ENCODE measurements at regions not wholly inside any gene's neighbourhood (a gene's known extent, or its start where the extent isn't known, plus 50 kb on each side); places are given as distances from the start of the nearest gene placed in this dataset.

DNA sequence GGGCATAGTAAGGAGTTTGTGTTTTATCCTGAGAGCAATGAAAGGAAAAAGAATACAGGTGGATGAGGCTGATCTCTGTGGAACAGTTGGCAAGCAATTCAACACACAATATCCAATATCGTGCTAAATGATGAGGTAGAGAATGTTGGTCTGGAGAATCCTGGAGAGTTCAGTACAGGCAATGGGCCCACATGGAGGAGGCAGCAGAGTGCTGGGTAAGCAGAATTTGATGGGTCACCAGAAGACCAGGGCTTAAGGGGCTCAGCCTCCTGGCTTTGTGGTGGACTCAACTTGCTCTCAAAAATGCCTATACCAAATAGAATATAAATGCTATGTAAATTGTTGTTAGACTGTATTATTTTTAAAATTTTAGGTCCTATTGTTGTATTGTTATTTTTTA lies 271.5 kb upstream of the JARID2 start:
- Histone ChIP-seq H2AFZ (no peak overlapping the region), H4K20me1 (ENCODE audit: insufficient read depth) (no peaks in the 10 kb centered on the region), H3K79me2 (ENCODE audit: low read depth) (no peaks in the 10 kb centered on the region), H3K4me1 (replicated peaks; ENCODE audit: insufficient read depth) (no peaks in the 10 kb centered on the region), H3K4me3 (no peak overlapping the region), H3F3A (ENCODE audit: insufficient read depth, low read depth) (no peaks in the 10 kb centered on the region), H3K9me2 (ENCODE audit: insufficient read depth) (no peaks in the 10 kb centered on the region), H3K9me3 (ENCODE audit: insufficient read depth, low read depth) (no peaks in the 10 kb centered on the region), H3K27me3 (ENCODE audit: insufficient read depth, low read depth) (no peaks in the 10 kb centered on the region), H3K4me2 (no peak overlapping the region), H3K27ac (no peak overlapping the region), H3K36me3 (ENCODE audit: low read depth) (no peaks in the 10 kb centered on the region)
- intact Hi-C loops (cut with micrococcal nuclease; ENCODE audit: unreplicated experiment): no loop called here
- no TSS peak for BruUV-seq (replicated peaks)
- POLR2A ChIA-PET (ENCODE audit: unreplicated experiment): no interaction called here
- CTCF ChIA-PET: no interaction called here
- TF ChIP-seq EZH2 (IDR thresholded peaks at IDR 0.05; ENCODE audit: low read depth): no peak
- TF ChIP-seq, protein P1, sequence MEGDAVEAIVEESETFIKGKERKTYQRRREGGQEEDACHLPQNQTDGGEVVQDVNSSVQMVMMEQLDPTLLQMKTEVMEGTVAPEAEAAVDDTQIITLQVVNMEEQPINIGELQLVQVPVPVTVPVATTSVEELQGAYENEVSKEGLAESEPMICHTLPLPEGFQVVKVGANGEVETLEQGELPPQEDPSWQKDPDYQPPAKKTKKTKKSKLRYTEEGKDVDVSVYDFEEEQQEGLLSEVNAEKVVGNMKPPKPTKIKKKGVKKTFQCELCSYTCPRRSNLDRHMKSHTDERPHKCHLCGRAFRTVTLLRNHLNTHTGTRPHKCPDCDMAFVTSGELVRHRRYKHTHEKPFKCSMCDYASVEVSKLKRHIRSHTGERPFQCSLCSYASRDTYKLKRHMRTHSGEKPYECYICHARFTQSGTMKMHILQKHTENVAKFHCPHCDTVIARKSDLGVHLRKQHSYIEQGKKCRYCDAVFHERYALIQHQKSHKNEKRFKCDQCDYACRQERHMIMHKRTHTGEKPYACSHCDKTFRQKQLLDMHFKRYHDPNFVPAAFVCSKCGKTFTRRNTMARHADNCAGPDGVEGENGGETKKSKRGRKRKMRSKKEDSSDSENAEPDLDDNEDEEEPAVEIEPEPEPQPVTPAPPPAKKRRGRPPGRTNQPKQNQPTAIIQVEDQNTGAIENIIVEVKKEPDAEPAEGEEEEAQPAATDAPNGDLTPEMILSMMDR (conservative IDR thresholded peaks at IDR 0.05): no peak
- DNase-seq: no peak

GRCh38 chr6:14974792-14975470 lies 270.9 kb upstream of the JARID2 start:
- CTCF ChIA-PET: no interaction called here
- Histone ChIP-seq H3K27me3 (ENCODE audit: insufficient read depth, low read depth) (no peaks in the 10 kb centered on the region), H3K4me3 (no peak overlapping the region), H4K20me1 (ENCODE audit: insufficient read depth) (no peaks in the 10 kb centered on the region), H3K4me2 (no peak overlapping the region), H3K4me1 (replicated peaks; ENCODE audit: insufficient read depth) (no peaks in the 10 kb centered on the region), H3K27ac (no peak overlapping the region), H3K9me2 (ENCODE audit: insufficient read depth) (no peaks in the 10 kb centered on the region), H3K9me3 (ENCODE audit: insufficient read depth, low read depth) (no peaks in the 10 kb centered on the region), H3K36me3 (ENCODE audit: low read depth) (no peaks in the 10 kb centered on the region), H2AFZ (no peak overlapping the region), H3F3A (ENCODE audit: insufficient read depth, low read depth) (no peaks in the 10 kb centered on the region), H3K79me2 (ENCODE audit: low read depth) (no peaks in the 10 kb centered on the region)
- BruUV-seq (replicated peaks): no TSS peak
- no peak for TF ChIP-seq EZH2 (IDR thresholded peaks at IDR 0.05; ENCODE audit: low read depth)
- no peak for DNase-seq
- intact Hi-C loops (cut with micrococcal nuclease; ENCODE audit: unreplicated experiment): no loop called here
- POLR2A ChIA-PET (ENCODE audit: unreplicated experiment): no interaction called here

DNA sequence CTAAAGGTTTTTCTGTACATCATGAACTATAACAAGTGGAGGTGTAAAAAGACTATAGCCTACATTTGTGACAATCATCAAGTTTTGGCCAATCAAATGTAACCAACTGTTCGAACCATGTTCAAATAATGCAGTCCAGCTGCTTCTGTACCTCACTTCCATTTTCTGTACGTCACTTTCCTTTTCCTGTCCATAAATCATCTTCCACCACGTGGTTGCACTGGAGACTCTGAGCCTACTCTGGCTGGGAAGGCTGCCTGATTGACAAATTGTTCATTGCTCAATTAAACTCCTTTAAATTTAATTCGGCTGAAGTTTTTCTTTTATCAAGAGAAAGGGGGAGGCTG lies 270.4 kb upstream of the JARID2 start:
- H3K4me1 ChIP-seq (replicated peaks; ENCODE audit: insufficient read depth): no peaks in the 10 kb centered on the region
- POLR2A ChIA-PET (ENCODE audit: unreplicated experiment): no interaction called here
- no peaks in the 10 kb centered on the region for H4K20me1 ChIP-seq (ENCODE audit: insufficient read depth)

More for the DNA sequence above, 270.4 kb upstream of the JARID2 start:
- Histone ChIP-seq H3K4me3 (no peak overlapping the region), H3K4me2 (no peak overlapping the region), H3F3A (ENCODE audit: insufficient read depth, low read depth) (no peaks in the 10 kb centered on the region), H3K36me3 (ENCODE audit: low read depth) (no peaks in the 10 kb centered on the region), H3K9me3 (ENCODE audit: insufficient read depth, low read depth) (no peaks in the 10 kb centered on the region), H3K79me2 (ENCODE audit: low read depth) (no peaks in the 10 kb centered on the region), H3K27ac (no peak overlapping the region), H3K9me2 (ENCODE audit: insufficient read depth) (no peaks in the 10 kb centered on the region), H2AFZ (no peak overlapping the region), H3K27me3 (ENCODE audit: insufficient read depth, low read depth) (no peaks in the 10 kb centered on the region)
- intact Hi-C loops (cut with micrococcal nuclease; ENCODE audit: unreplicated experiment): no loop called here
- CTCF ChIA-PET: no interaction called here
- BruUV-seq (replicated peaks): no TSS peak
- TF ChIP-seq, protein P1 (conservative IDR thresholded peaks at IDR 0.05): no peak
- no peak for TF ChIP-seq EZH2 (IDR thresholded peaks at IDR 0.05; ENCODE audit: low read depth)
- no peak for DNase-seq
